Activated naive CD4-positive, alpha-beta T cell treated with anti-CD3 and anti-CD28 coated beads, Interleukin-2, amount 50 U/mL, for 24 hours (primary cell): ENCODE measurements at regions not wholly inside any gene's neighbourhood (a gene's known extent, or its start where the extent isn't known, plus 50 kb on each side); places are given as distances from the start of the nearest gene placed in this dataset.

Experiments used
- H3K27ac Mint-ChIP-seq: one replicate; pipeline ENCODE4 v1.8.0; 2021; ENCODE audit warnings: mild to moderate bottlenecking, mixed read lengths
- H3K27me3 Mint-ChIP-seq: one replicate; pipeline ENCODE4 v1.8.0; 2021; ENCODE audit warnings: mixed read lengths
- H3K36me3 Mint-ChIP-seq: one replicate; pipeline ENCODE4 v1.8.0; 2021; ENCODE audit warnings: mixed read lengths
- H3K4me1 Mint-ChIP-seq: one replicate; pipeline ENCODE4 v1.8.0; 2021; ENCODE audit warnings: mixed read lengths
- H3K4me3 Mint-ChIP-seq: one replicate; pipeline ENCODE4 v1.8.0; 2021; ENCODE audit warnings: mild to moderate bottlenecking, mixed read lengths
- H3K9me3 Mint-ChIP-seq: one replicate; pipeline ENCODE4 v1.8.0; 2021; ENCODE audit warnings: mixed read lengths

DNA sequence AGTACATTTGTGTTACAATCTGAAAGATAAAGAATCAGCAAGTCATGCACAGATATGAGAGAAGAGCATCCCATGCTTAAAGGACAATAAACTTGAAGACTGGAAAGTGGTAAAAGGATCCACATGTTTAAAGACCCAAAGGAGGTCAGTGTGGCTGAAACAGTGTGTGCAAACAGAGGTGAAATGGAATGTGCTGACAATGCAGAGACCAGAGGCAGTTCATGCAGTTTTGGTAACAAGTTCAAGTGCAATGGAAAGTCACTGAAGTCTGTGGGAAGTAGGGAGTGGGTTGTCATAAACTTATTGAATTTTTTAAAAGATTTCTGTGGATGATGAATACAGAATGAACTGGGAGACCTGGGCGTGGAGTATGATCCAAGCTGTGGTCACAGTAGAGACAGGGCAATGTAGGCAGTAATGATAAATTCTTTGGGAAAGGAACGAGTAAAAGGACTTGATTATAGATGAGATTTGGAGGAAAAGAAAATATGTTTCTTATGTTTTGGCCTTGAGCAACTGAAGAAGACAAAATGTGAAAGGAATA is 408.0 kb downstream of the HGF start:
- Mint-ChIP-seq H3K4me1 (no peaks in the 10 kb centered on the region), H3K27me3 (no peaks in the 10 kb centered on the region), H3K36me3 (no peaks in the 10 kb centered on the region), H3K4me3 (no peak overlapping the region), H3K9me3 (no peaks in the 10 kb centered on the region), H3K27ac (no peak overlapping the region)

DNA sequence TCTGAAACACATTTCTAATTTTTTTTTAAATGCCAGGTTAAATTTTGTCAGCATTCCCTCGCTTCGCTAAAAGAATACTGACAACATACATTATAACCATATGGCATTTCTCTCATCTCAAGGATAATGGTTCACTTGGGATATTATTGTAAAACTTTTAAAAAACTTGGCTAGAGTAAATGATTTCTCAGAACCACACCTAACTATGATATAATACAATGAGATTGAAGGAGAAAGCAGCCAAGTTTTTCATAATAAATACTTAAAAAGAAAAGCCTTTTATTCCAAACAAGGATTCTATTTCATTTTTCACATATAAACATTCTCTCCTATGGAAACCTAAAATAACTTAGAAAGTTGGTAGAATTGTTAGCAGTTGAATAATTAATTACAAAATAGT is 413.9 kb downstream of the HGF start:
- H3K27me3 Mint-ChIP-seq: no peaks in the 10 kb centered on the region
- H3K36me3 Mint-ChIP-seq: no peaks in the 10 kb centered on the region
- no peaks in the 10 kb centered on the region for H3K4me1 Mint-ChIP-seq

GRCh38 chr7:81349044-81349443 is 420.8 kb downstream of the HGF start:
- H3K27ac Mint-ChIP-seq: no peak overlapping the region
- no peaks in the 10 kb centered on the region for H3K36me3 Mint-ChIP-seq
- no peak overlapping the region for H3K4me3 Mint-ChIP-seq
- no peaks in the 10 kb centered on the region for H3K27me3 Mint-ChIP-seq
- no peaks in the 10 kb centered on the region for H3K4me1 Mint-ChIP-seq
- H3K9me3 Mint-ChIP-seq: peaks cover 6% of the 10 kb centered on the region

More for the DNA sequence above, 413.9 kb downstream of the HGF start:
- Mint-ChIP-seq H3K9me3 (no peaks in the 10 kb centered on the region), H3K27ac (no peak overlapping the region), H3K4me3 (no peak overlapping the region)

- Mint-ChIP-seq H3K9me3 (peaks cover 4% of the 10 kb centered on the region), H3K27ac (no peak overlapping the region), H3K4me3 (no peak overlapping the region), H3K27me3 (no peaks in the 10 kb centered on the region), H3K36me3 (no peaks in the 10 kb centered on the region), H3K4me1 (no peaks in the 10 kb centered on the region)
These were observed 421.1 kb upstream of the SEMA3C start for GRCh38 chr7:81339946-81340345.

DNA sequence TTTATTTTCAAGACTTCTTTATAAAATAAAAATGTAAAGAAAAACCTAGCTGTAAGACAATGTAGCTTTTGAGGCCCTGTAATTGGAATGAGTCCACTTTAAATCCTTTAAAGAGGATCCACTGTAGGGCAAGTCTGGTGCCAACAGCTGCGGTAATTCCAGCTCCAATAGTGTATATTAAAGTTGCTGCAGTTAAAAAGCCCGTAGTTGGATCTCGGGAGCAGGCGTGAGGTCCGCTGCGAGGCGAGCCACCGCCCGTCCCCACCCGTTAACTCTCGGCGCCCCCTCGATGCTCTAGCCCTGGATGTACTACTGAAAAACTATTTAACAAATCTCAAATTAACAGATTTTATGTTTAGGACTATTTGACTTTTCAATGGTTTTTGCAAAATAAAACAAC is 414.7 kb upstream of the SEMA3C start:
- Mint-ChIP-seq H3K4me1 (no peaks in the 10 kb centered on the region), H3K36me3 (no peaks in the 10 kb centered on the region), H3K9me3 (peaks cover 4% of the 10 kb centered on the region), H3K4me3 (no peak overlapping the region), H3K27ac (no peak overlapping the region), H3K27me3 (no peaks in the 10 kb centered on the region)

DNA sequence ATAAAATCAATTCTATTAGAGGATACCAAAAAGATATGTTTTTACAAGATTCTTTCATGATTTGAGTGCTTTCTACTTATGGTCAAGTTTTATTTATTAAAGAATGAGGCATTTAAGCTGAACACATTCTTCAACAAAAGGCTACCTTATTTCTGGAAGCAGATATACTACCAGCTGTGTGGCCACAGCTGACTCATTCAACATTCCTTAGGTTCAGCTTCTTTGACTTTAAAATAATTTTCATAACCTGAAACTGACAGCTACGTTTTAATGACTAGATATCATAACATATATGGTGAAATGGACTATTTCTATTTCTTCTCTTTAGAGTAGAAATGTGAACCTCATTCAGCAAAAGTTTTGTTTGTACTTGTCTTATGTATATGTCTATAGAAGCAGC is 414.2 kb upstream of the SEMA3C start:
- H3K27ac Mint-ChIP-seq: no peak overlapping the region

GRCh38 chr7:81331061-81332018 is 412.5 kb upstream of the SEMA3C start:
- Mint-ChIP-seq H3K4me1 (no peaks in the 10 kb centered on the region), H3K36me3 (no peaks in the 10 kb centered on the region), H3K9me3 (no peaks in the 10 kb centered on the region), H3K27ac (no peak overlapping the region), H3K27me3 (no peaks in the 10 kb centered on the region), H3K4me3 (no peak overlapping the region)

More for the DNA sequence above, 414.2 kb upstream of the SEMA3C start:
- Mint-ChIP-seq H3K27me3 (no peaks in the 10 kb centered on the region), H3K4me1 (no peaks in the 10 kb centered on the region), H3K36me3 (no peaks in the 10 kb centered on the region), H3K4me3 (no peak overlapping the region), H3K9me3 (peaks cover 1% of the 10 kb centered on the region)

GRCh38 chr7:81330108-81330507 is 411.3 kb upstream of the SEMA3C start:
- Mint-ChIP-seq H3K4me3 (no peak overlapping the region), H3K27me3 (no peaks in the 10 kb centered on the region), H3K9me3 (no peaks in the 10 kb centered on the region), H3K4me1 (no peaks in the 10 kb centered on the region), H3K36me3 (no peaks in the 10 kb centered on the region), H3K27ac (no peak overlapping the region)

DNA sequence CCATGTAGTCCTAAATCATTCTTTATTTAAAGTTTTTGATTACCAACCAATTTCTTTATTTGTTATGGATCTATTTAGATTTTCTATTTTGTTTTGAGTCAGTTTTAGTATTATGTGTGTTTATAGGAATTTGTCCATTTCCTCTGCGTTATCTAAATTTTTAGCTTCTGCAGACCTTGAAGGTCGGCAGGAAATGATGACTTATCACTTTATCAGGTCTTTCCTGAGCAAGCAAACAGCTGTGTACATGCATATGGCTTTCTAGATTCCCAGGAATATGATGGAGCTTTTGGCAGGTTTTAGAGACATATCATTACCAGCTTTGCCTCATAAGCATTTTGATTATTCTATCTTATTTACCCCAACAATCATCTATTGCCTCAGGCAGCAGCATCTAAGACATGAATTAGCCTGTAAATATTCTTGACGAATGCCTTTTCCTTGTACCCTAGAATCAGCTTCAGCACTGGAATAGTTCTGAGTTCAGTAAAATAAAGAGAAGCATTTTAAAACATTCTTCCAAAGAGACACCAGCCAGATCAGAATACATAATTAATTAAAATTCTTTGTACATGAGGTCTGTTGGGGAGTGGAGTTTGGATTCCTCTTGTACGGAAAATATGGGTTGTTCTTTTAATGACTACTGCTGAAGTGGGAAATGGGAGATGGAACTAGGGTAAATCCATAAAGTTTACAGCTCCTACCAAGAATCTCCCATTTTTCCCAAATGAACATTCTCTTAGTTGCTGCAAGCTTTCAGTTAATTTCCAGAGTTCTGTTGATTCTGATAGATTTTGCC is 408.8 kb upstream of the SEMA3C start:
- no peak overlapping the region for H3K27ac Mint-ChIP-seq
- no peaks in the 10 kb centered on the region for H3K9me3 Mint-ChIP-seq
- no peak overlapping the region for H3K4me3 Mint-ChIP-seq
- H3K4me1 Mint-ChIP-seq: no peaks in the 10 kb centered on the region
- no peaks in the 10 kb centered on the region for H3K36me3 Mint-ChIP-seq
- H3K27me3 Mint-ChIP-seq: no peaks in the 10 kb centered on the region

DNA sequence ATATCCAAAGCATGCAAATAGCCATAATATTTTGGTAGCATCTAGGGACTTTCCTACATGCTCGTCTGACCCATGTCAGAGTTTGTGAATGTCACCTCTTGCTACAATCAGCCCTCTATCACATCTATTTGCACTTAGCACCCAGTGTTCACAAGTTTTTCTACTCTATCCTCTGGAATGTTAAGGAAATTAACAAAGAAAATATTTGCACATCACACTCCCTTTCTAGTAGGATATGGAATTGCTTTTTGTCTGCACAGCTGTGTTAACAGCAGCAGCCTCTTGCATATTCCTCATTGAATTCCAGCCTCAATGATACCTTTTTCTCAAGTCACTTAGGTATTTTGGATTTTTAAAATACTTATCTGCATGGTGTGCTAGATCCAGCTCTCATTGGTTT is 403.1 kb upstream of the SEMA3C start:
- Mint-ChIP-seq H3K9me3 (no peaks in the 10 kb centered on the region), H3K4me3 (no peak overlapping the region), H3K27me3 (no peaks in the 10 kb centered on the region), H3K36me3 (no peaks in the 10 kb centered on the region), H3K4me1 (no peaks in the 10 kb centered on the region), H3K27ac (no peak overlapping the region)

GRCh38 chr7:81317741-81318140 is 398.9 kb upstream of the SEMA3C start:
- H3K9me3 Mint-ChIP-seq: no peaks in the 10 kb centered on the region
- no peak overlapping the region for H3K4me3 Mint-ChIP-seq
- no peaks in the 10 kb centered on the region for H3K27me3 Mint-ChIP-seq
- H3K36me3 Mint-ChIP-seq: no peaks in the 10 kb centered on the region
- H3K27ac Mint-ChIP-seq: no peak overlapping the region
- no peaks in the 10 kb centered on the region for H3K4me1 Mint-ChIP-seq

DNA sequence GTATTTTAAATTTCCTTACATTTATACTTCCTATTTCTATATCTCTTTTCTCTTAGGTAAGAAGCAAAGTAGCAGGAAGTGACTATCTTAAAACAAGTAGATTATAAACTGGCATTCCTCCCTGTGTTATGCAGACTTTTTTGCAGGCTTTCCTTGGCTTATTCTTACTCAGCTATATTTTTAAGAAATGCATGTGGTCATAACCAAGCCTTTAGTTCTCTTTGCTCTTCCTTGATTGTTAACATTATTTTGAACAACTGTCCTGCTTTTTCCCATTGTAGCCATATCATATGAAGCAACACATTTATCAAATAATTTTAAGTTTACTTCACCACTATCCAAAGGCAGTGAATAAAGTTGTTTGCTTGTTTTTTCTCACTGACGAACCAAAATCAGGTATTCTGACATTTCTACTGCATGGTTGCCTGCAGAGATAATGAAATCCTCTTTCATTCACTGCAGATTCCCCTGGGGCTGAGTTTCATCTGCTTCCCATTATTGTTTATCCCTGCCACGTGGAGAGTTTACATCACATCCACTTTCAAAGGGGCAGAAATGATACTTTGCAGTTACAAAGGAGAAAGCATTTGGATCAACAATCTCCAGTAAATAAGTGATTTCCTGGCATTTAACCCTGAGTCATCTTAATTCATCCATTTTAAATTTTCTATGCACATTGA is 389.9 kb upstream of the SEMA3C start:
- no peaks in the 10 kb centered on the region for H3K4me1 Mint-ChIP-seq
- no peak overlapping the region for H3K27ac Mint-ChIP-seq
- H3K9me3 Mint-ChIP-seq: no peaks in the 10 kb centered on the region
- H3K36me3 Mint-ChIP-seq: no peaks in the 10 kb centered on the region
- H3K4me3 Mint-ChIP-seq: no peak overlapping the region
- H3K27me3 Mint-ChIP-seq: no peaks in the 10 kb centered on the region

- no peaks in the 10 kb centered on the region for H3K9me3 Mint-ChIP-seq
- H3K27ac Mint-ChIP-seq: no peak overlapping the region
- no peaks in the 10 kb centered on the region for H3K27me3 Mint-ChIP-seq
- H3K36me3 Mint-ChIP-seq: no peaks in the 10 kb centered on the region
- no peak overlapping the region for H3K4me3 Mint-ChIP-seq
- no peaks in the 10 kb centered on the region for H3K4me1 Mint-ChIP-seq
These were observed 383.0 kb upstream of the SEMA3C start for GRCh38 chr7:81301815-81302214.

GRCh38 chr7:81300753-81301152 is 381.9 kb upstream of the SEMA3C start:
- Mint-ChIP-seq H3K4me3 (no peak overlapping the region), H3K36me3 (no peaks in the 10 kb centered on the region), H3K4me1 (no peaks in the 10 kb centered on the region), H3K9me3 (no peaks in the 10 kb centered on the region), H3K27ac (no peak overlapping the region), H3K27me3 (no peaks in the 10 kb centered on the region)

DNA sequence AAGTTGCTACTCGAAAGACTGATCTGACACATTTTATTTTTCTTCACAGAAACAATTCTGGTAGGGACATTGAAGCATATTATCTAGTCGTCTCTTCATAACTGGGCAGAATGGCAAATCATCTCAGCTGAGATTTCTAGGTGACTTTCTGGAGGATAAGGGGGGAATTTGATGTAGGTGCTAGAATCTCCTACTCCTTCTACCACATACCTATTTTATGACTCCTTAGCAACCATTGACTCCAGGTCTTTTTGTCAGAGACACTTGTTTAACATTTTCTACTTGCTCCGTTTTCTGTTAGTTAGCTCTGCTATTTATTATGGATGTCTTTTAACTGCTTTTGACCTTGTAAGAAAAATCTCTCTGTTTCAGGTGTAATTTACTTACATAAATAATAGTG is 380.9 kb upstream of the SEMA3C start:
- no peaks in the 10 kb centered on the region for H3K4me1 Mint-ChIP-seq
- no peaks in the 10 kb centered on the region for H3K27me3 Mint-ChIP-seq
- H3K4me3 Mint-ChIP-seq: no peak overlapping the region
- no peak overlapping the region for H3K27ac Mint-ChIP-seq
- H3K9me3 Mint-ChIP-seq: no peaks in the 10 kb centered on the region
- H3K36me3 Mint-ChIP-seq: no peaks in the 10 kb centered on the region
